ENCODE measurements at regions not wholly inside any gene's neighbourhood (a gene's known extent, or its start where the extent isn't known, plus 50 kb on each side); places are given as distances from the start of the nearest gene placed in this dataset.

GRCh38 chr5:2388571-2388970 is 362.9 kb downstream of the IRX2 start:
- TF ChIP-seq CTCF (IDR thresholded peaks at IDR 0.05 in 2 of 3, conservative IDR thresholded peaks at IDR 0.05 in 1 of 3; ENCODE audit: borderline replicate concordance in 1 of 3, insufficient read depth in 1 of 3, low read depth in 2 of 3, low read length in 2 of 3) (no peak), EZH2phosphoT487 (IDR thresholded peaks at IDR 0.05; ENCODE audit: borderline replicate concordance) (no peak), ZBTB33 (IDR thresholded peaks at IDR 0.05; ENCODE audit: extremely low read depth, insufficient replicate concordance, low read length) (no peak), POLR2AphosphoS5 (IDR thresholded peaks at IDR 0.05; ENCODE audit: low read depth, low read length) (no peak), EZH2 (IDR thresholded peaks at IDR 0.05) (no peak), POLR2A (IDR thresholded peaks at IDR 0.05; ENCODE audit: borderline replicate concordance, extremely low read depth, insufficient read depth, insufficient read length) (no peak), REST (IDR thresholded peaks at IDR 0.05; ENCODE audit: low read depth) (no peak), ATF3 (IDR thresholded peaks at IDR 0.05) (no peak), FOSL1 (IDR thresholded peaks at IDR 0.05; ENCODE audit: low read depth) (no peak), SRF (IDR thresholded peaks at IDR 0.05; ENCODE audit: low read depth) (no peak), CEBPB (IDR thresholded peaks at IDR 0.05; ENCODE audit: low read depth) (no peak), SP1 (IDR thresholded peaks at IDR 0.05; ENCODE audit: low read depth) (no peak), ZNF274 (IDR thresholded peaks at IDR 0.05; ENCODE audit: low read depth, low read length) (no peak)
- TF ChIP-seq, protein P1, sequence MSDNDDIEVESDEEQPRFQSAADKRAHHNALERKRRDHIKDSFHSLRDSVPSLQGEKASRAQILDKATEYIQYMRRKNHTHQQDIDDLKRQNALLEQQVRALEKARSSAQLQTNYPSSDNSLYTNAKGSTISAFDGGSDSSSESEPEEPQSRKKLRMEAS (IDR thresholded peaks at IDR 0.05): no peak

Data from HCT116 (cell line).